ENCODE measurements at regions not wholly inside any gene's neighbourhood (a gene's known extent, or its start where the extent isn't known, plus 50 kb on each side); places are given as distances from the start of the nearest gene placed in this dataset.

DNA sequence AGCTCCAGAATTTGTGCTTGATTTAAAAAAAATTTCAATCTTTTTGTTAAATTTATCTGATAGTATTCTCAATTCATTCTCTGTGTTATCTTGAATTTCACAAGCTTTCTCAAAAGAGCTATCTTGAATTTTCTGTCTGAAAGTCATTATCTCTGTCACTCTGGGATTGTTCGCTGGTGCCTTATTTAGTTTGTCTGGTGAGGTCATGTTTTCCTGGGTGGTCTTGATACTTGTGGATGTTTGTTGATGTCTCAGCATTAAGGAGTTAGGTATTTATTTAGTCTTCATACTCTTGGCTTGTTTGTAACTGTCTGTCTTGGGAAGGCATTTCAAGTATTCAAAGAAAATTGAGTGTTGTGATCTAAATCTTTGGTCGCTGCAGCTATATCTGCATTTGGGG lies 106.3 kb downstream of the TNFSF13B start:
- DNase-seq (ENCODE audit: low read depth in 2 of 2) = no peak
- TF ChIP-seq, protein P1, sequence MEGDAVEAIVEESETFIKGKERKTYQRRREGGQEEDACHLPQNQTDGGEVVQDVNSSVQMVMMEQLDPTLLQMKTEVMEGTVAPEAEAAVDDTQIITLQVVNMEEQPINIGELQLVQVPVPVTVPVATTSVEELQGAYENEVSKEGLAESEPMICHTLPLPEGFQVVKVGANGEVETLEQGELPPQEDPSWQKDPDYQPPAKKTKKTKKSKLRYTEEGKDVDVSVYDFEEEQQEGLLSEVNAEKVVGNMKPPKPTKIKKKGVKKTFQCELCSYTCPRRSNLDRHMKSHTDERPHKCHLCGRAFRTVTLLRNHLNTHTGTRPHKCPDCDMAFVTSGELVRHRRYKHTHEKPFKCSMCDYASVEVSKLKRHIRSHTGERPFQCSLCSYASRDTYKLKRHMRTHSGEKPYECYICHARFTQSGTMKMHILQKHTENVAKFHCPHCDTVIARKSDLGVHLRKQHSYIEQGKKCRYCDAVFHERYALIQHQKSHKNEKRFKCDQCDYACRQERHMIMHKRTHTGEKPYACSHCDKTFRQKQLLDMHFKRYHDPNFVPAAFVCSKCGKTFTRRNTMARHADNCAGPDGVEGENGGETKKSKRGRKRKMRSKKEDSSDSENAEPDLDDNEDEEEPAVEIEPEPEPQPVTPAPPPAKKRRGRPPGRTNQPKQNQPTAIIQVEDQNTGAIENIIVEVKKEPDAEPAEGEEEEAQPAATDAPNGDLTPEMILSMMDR (IDR thresholded peaks at IDR 0.05; ENCODE audit: low read depth, low read length) = no peak
- H3K4me3 ChIP-seq (replicated peaks in 1 of 2; ENCODE audit: low read depth in 2 of 2, low read length in 2 of 2) = no peak overlapping the region

DNA sequence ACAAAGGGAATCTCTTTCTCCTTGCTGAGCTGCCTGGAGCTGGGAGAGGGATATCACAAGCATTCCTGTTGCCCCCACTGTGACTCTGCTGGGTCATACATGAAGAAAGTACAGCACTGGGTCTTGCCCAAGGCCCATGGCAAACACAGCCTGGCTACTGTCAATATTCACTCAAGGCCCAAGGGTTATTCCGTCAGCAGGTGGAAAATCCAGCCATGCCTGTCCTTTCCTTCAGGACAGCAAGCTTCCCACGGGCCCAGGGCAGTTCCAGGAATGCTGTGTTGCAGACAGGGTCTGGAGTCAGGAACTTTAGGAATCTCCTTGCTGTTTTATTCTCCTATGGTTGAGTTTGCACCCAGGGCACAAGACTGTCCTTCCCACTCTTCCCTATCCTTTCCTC lies 106.8 kb downstream of the TNFSF13B start:
- H3K4me3 ChIP-seq (replicated peaks in 1 of 2; ENCODE audit: low read depth in 2 of 2, low read length in 2 of 2) = no peak overlapping the region
- TF ChIP-seq, protein P1 (IDR thresholded peaks at IDR 0.05; ENCODE audit: low read depth, low read length) = no peak
- DNase-seq (ENCODE audit: low read depth in 2 of 2) = no peak

DNA sequence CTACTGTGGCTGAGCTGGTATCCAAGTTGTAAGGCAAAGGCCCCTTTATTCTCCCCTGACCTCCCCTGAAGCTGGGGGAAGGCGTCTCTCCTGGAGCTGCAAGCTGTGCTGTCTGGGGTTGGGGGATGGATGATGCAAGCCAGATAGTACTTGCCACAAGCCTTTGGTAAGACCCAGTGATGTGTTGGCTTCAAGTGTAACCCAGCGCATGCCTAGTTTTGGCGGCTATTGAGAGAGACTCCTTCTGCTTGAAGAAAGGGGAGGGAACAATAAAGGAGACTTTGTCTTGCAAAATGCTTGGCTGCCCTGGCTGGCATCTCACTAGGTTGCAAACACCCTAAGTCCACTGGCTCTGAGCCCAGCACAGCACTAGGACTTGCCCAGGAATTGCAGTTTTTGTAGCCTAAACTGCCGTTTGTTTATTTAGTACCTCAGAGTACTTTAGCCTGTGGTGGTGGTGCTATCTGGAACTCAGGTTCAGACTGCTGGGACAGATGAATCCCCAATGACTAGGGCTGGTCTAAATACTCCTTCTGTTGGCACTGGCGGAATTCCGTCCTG lies 108.2 kb downstream of the TNFSF13B start:
- TF ChIP-seq, protein P1 (IDR thresholded peaks at IDR 0.05; ENCODE audit: low read depth, low read length) = no peak
- no peak overlapping the region for H3K4me3 ChIP-seq (replicated peaks in 1 of 2; ENCODE audit: low read depth in 2 of 2, low read length in 2 of 2)
- no peak for DNase-seq (ENCODE audit: low read depth in 2 of 2)

DNA sequence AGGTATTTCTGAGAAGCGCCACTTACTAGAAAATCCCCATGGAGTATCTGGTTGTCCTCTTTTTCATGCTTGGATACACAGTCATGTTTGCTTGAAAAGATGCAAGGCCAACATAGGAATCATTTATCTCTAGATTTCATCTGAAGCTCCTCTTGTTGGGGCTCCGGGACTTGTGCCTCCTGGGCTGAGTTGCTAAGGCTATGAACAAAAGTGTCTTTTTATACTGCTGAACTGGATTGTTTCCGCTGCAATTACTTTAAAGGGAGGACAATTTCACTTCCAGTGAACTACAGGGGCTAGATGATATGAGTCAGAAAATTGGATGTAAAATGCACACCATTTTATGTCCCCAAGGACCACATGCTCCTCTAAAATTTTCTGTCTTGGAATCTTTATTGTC lies 114.1 kb downstream of the TNFSF13B start:
- H3K4me3 ChIP-seq (replicated peaks in 1 of 2; ENCODE audit: low read depth in 2 of 2, low read length in 2 of 2) = no peak overlapping the region
- DNase-seq (ENCODE audit: low read depth in 2 of 2) = no peak
- TF ChIP-seq, protein P1 (IDR thresholded peaks at IDR 0.05; ENCODE audit: low read depth, low read length) = no peak

DNA sequence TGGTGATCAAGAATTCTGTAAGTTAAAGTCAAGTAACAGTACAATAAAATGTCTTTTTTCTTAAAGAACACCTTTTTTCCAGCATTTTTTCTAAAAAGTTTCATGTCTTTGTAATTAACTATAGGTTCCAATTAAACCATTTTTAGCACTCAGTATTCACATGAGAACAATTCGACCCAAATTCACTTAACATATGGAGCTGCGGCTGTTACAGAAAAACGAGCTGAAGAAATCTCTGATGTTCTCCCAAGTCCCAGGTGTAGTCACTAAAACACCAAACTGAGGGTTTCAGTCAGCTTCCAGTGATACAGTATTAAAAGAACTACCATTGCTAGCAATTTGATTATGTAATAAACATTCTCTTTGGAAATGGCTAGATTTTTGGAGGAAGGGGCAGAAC lies 117.6 kb downstream of the TNFSF13B start:
- no peak overlapping the region for H3K4me3 ChIP-seq (replicated peaks in 1 of 2; ENCODE audit: low read depth in 2 of 2, low read length in 2 of 2)
- DNase-seq (ENCODE audit: low read depth in 2 of 2) = no peak
- TF ChIP-seq, protein P1 (IDR thresholded peaks at IDR 0.05; ENCODE audit: low read depth, low read length) = no peak

DNA sequence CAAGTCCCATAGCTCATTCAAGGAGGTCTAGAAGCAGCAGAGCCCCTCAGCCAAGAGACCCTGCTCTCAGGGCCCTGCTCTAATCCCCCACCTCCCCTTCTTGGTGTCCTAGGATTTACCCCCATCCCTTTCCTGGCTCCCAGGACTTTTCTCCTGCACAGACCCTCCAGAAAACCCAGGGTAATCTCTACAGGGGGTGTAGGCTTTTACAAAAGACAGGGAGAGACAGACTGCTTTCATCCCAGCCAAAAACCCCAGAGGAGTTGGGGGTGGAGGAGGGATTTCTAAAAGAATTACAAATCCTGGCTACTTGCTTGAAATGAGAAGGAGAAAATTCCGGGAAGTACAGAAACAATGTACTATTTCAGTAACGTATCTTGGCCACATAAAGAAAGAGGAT lies 133.3 kb downstream of the TNFSF13B start:
- H3K4me3 ChIP-seq (replicated peaks in 1 of 2; ENCODE audit: low read depth in 2 of 2, low read length in 2 of 2) = no peak overlapping the region
- DNase-seq (ENCODE audit: low read depth in 2 of 2) = no peak
- TF ChIP-seq, protein P1 (IDR thresholded peaks at IDR 0.05; ENCODE audit: low read depth, low read length) = no peak

DNA sequence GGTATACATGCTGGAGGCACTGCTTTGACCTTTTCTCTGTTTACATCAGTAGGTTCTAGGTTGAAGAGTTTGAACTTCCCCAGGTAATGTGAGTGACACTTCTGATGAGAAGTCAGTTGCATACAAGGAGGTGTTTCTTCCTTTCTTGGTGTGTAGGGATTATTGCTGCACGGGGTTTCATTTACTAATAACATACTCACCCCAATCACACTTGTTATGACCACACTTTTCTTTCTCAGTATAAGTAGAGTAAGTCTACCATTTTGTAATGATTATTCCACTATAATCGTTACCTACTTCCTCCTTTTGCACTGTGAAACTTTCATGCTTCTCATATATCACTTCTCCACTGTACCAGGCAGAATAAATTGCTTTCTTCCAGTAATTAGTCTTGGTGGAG lies 138.0 kb downstream of the TNFSF13B start:
- TF ChIP-seq, protein P1 (IDR thresholded peaks at IDR 0.05; ENCODE audit: low read depth, low read length) = no peak
- no peak for DNase-seq (ENCODE audit: low read depth in 2 of 2)
- H3K4me3 ChIP-seq (replicated peaks in 1 of 2; ENCODE audit: low read depth in 2 of 2, low read length in 2 of 2) = no peak overlapping the region

Measured in cardiac fibroblast (primary cell).